K562 (cell line): ENCODE measurements at regions not wholly inside any gene's neighbourhood (a gene's known extent, or its start where the extent isn't known, plus 50 kb on each side); places are given as distances from the start of the nearest gene placed in this dataset.
A peak's percentile ranks its signal among the peaks of the same experiment; 100 is the strongest.

Experiments used
- ADNP ChIP-seq: fragments of 200-800 bp; sonication (Bioruptor generic); IDR thresholded peaks from 2 replicates; pipeline ENCODE4 v1.6.1; 2016; ENCODE audit warnings: missing genetic modification characterization, missing compliant biosample characterization
- CXXC5 ChIP-seq: fragments of 250-450 bp; sonication (Bioruptor Pico); IDR thresholded peaks from 2 replicates; pipeline ENCODE4 v1.8.0; 2022; ENCODE audit warnings: inconsistent platforms, mild to moderate bottlenecking, moderate library complexity
- ERF ChIP-seq: fragments of 450-650 bp; formaldehyde crosslinking; IDR thresholded peaks from 2 replicates; pipeline ENCODE4 v1.4.0; 2020; ENCODE audit warnings: mild to moderate bottlenecking, mixed read lengths
- HINFP ChIP-seq: fragments of 450-650 bp; conservative IDR thresholded peaks from 2 replicates; pipeline ENCODE4 v1.6.1; 2016; ENCODE audit warnings: missing genetic modification characterization, low read depth, mild to moderate bottlenecking, control low read depth, missing compliant biosample characterization
- MAZ ChIP-seq, 2 experiments: fragments of 450-650 bp in 1 of 2; sonication (generic) in 1 of 2; formaldehyde crosslinking; IDR thresholded peaks in 1 of 2; conservative IDR thresholded peaks in 1 of 2; 2 replicates each; pipeline versions ENCODE4 v1.4.0 to v1.5.0; 2020; ENCODE audit warnings: mild to moderate bottlenecking in 1 of 2, missing genetic modification reagents in 1 of 2
- MEIS2 ChIP-seq: fragments of 450-650 bp; IDR thresholded peaks from 2 replicates; pipeline ENCODE4 v1.6.1; 2014; ENCODE audit warnings: mild to moderate bottlenecking; ENCODE audit not compliant: partially characterized antibody
- PBX2 ChIP-seq, 2 experiments: IDR thresholded peaks in 1 of 2; conservative IDR thresholded peaks in 1 of 2; 2 replicates each; pipeline ENCODE4 v1.6.1; 2016; ENCODE audit warnings: low read depth in 2 of 2, mild to moderate bottlenecking in 1 of 2, missing compliant biosample characterization in 1 of 2, missing genetic modification characterization in 1 of 2, moderate library complexity in 1 of 2
- RBFOX2 ChIP-seq: fragments of 200-400 bp; formaldehyde crosslinking; IDR thresholded peaks from 2 replicates; pipeline ENCODE4 v1.6.1; 2017; ENCODE audit warnings: low read depth, mild to moderate bottlenecking, low read length, moderate library complexity
- RFX1 ChIP-seq: fragments of 450-650 bp; IDR thresholded peaks from 2 replicates; pipeline ENCODE4 v1.6.1; 2016; ENCODE audit warnings: mild to moderate bottlenecking, moderate library complexity
- SRSF3 ChIP-seq: fragments of 200-400 bp; formaldehyde crosslinking; IDR thresholded peaks from 2 replicates; pipeline ENCODE4 v1.6.1; 2016; ENCODE audit warnings: mild to moderate bottlenecking, low read length, moderate library complexity; ENCODE audit not compliant: insufficient read depth
- VEZF1 ChIP-seq: fragments of 200-800 bp; sonication (Bioruptor generic); IDR thresholded peaks from 2 replicates; pipeline ENCODE4 v1.6.1; 2017; ENCODE audit warnings: missing genetic modification characterization, missing compliant biosample characterization
- ZNF280B ChIP-seq: fragments of 250-450 bp; sonication (Bioruptor Pico); IDR thresholded peaks from 2 replicates; pipeline ENCODE4 v1.5.1; 2021; ENCODE audit warnings: mild to moderate bottlenecking
- ZNF324 ChIP-seq: fragments of 250-450 bp; sonication (Bioruptor Pico); IDR thresholded peaks from 2 replicates; pipeline ENCODE4 v1.4.0; 2020; ENCODE audit warnings: mild to moderate bottlenecking

GRCh38 chr3:8341821-8342247, 159.8 kb upstream of the LMCD1 start (continued):
- no peak for TF ChIP-seq PBX2 (CRISPR knock-in tag; IDR thresholded peaks at IDR 0.05; ENCODE audit: low read depth)
- peak; percentile 34 for TF ChIP-seq PBX2 (tag; conservative IDR thresholded peaks at IDR 0.05; ENCODE audit: low read depth)
- 0 out of 2 replicates have a peak, but pooled peaks have one; percentile 21 for TF ChIP-seq ZNF324 (CRISPR knock-in tag)
- TF ChIP-seq ERF (CRISPR knock-in tag): peak; percentile 48; the same call in 1 of the 2 replicates
- TF ChIP-seq VEZF1: peak; percentile 61; the same call in 1 of the 2 replicates
- TF ChIP-seq HINFP (tag): 0 out of 2 replicates have a peak, but pooled peaks have one; percentile 38
- TF ChIP-seq MAZ (CRISPR knock-in tag; conservative IDR thresholded peaks at IDR 0.05 in 1 of 2, IDR thresholded peaks at IDR 0.05 in 1 of 2): peak in 1 of 2 experiments; percentile 65; a peak in 2 of 4 replicates
- no peak for TF ChIP-seq RBFOX2
- no peak for TF ChIP-seq ZNF280B (CRISPR knock-in tag)
- TF ChIP-seq SRSF3: no peak
- TF ChIP-seq CXXC5 (CRISPR knock-in tag): peak; percentile 23
- TF ChIP-seq ADNP (tag): no peak
- peak; percentile 30 for TF ChIP-seq MEIS2
- no peak for TF ChIP-seq RFX1
- TF ChIP-seq, all 486 proteins: peak for 12
